Right ventricle myocardium superior (tissue), 1 donor: ENCODE measurements at regions not wholly inside any gene's neighbourhood (a gene's known extent, or its start where the extent isn't known, plus 50 kb on each side); places are given as distances from the start of the nearest gene placed in this dataset.
"Not testable (repeated sequence)": the region's sequence is repeated elsewhere in the genome, so short reads cannot be mapped to it uniquely, and the experiment has no call there.

Experiments used
- ATAC-seq: fragments of 200-7000 bp; cut with Tn5 transposase; one replicate; pipeline ENCODE4 v1.9.1; 2020; ENCODE audit warnings: mild to moderate bottlenecking; ENCODE audit not compliant: poor library complexity
- DNase-seq: peaks from one replicate; pipeline ENCODE4 v3.0.0-alpha.2; 2020
- intact Hi-C: fragments of 100-400 bp; cut with DNase I; formaldehyde crosslinking; loops from one replicate; pipeline ENCODE4 v1.11.2; 2022
- donor health status: DM: no; HTN: yes; CAD: no; lungs with severe emphysema.

DNA sequence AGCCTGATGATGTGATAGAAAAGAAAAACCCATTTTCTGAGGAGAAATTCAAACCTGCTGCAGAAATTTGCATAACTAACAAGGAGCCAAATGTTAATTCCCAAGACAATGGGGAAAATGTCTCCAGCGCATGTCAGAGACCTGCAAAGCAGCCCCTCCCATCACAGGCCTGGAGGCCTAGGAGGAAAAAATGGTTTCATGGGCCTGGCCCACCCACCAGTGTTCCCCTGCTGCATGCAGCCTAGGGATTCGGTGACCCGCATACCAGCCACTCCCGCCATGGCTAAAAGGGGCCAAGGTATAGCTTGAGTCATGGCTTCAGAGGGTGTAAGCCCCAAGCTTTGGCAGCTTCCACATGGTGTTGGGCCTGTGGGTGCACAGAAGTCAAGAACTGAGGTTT lies 147.7 kb upstream of the SLC24A3 start:
- intact Hi-C loops, DNase-seq, ATAC-seq: not testable (repeated sequence)

GRCh38 chr20:19067986-19068385 lies 144.5 kb upstream of the SLC24A3 start:
- no peak for ATAC-seq
- no peak for DNase-seq
- intact Hi-C loops, result no loop called here

- intact Hi-C loops, result no loop called here
- ATAC-seq, result no peak
Observed at GRCh38 chr20:19070026-19070425, 142.4 kb upstream of the SLC24A3 start.

DNA sequence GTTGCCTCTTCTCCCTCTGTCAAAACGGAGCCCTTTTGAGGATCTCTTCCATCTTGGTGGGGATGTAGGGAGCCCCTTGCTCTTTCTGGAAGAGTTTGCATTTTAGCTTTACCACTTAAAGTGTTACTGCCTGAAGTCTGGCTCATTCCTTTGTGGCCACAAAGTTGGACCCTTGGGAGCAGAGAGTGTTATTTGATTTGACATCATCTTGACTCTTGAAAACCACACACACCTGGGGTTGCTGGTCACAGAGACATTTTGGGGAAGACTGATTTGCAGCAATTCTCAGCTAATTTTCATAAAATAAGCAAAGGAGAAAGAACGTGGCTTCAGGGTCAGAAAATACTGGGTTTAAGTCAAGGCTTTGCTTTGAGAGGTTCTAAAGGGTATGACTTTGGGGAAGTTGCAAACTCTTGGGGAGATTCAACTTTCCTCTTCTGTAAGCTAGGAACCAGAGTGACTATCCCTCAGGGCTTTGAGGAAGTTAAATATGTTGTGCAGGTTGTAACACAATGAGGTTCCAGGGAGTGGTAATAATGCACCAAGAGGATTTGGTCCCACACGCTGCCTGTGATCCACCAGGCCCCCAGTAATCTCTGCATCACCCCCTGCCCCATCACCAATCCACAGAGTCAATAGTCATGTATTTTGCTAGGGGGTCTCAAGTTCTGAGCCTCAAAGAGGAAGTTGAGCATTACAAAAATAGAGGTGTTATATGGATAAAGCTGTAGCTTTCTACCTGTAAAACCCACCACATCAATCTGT lies 141.6 kb upstream of the SLC24A3 start:
- DNase-seq (no peak), ATAC-seq (no peak)
- intact Hi-C loops, result no loop called here

More at GRCh38 chr20:19070026-19070425, 142.4 kb upstream of the SLC24A3 start:
- DNase-seq, result no peak

GRCh38 chr20:19071446-19071725 lies 141.1 kb upstream of the SLC24A3 start:
- DNase-seq (no peak), ATAC-seq (no peak)
- intact Hi-C loops, result no loop called here

DNA sequence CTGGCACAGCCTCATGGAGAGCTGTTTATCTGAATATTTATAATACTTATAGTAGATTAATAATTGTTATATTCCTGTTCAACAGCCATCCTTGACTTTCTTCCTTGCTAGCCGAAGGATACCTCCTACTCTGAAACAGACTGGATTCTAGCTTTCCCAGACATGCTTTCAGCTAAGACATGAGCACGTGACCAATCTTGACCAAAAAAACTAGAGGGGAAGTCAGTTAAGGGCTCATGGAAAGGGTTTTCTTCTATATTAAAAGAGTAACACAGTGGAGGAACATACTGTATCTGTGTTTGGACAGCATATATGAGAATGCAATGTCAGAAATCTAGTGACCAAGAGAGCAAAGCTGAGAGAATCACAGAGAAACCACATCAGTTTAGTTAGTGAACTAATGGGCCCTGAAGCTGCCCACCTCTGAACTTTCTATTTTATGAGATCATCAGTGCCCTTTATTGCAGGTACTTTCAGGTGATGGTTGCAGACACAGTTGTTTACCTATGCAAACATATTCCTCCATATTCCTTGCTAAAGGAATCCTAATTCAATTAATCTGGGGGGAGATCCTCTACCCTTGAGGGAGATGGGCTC lies 140.4 kb upstream of the SLC24A3 start:
- DNase-seq, result no peak
- ATAC-seq, result no peak
- intact Hi-C loops, result no loop called here

- ATAC-seq, result no peak
- intact Hi-C loops, result no loop called here
- no peak for DNase-seq
Observed at GRCh38 chr20:19072988-19073387, 139.5 kb upstream of the SLC24A3 start.

GRCh38 chr20:19073584-19074218 lies 138.7 kb upstream of the SLC24A3 start:
- DNase-seq, result no peak
- intact Hi-C loops, result no loop called here
- ATAC-seq, result no peak

GRCh38 chr20:19074356-19074755 lies 138.1 kb upstream of the SLC24A3 start:
- ATAC-seq (no peak), DNase-seq (no peak)
- intact Hi-C loops, result no loop called here

DNA sequence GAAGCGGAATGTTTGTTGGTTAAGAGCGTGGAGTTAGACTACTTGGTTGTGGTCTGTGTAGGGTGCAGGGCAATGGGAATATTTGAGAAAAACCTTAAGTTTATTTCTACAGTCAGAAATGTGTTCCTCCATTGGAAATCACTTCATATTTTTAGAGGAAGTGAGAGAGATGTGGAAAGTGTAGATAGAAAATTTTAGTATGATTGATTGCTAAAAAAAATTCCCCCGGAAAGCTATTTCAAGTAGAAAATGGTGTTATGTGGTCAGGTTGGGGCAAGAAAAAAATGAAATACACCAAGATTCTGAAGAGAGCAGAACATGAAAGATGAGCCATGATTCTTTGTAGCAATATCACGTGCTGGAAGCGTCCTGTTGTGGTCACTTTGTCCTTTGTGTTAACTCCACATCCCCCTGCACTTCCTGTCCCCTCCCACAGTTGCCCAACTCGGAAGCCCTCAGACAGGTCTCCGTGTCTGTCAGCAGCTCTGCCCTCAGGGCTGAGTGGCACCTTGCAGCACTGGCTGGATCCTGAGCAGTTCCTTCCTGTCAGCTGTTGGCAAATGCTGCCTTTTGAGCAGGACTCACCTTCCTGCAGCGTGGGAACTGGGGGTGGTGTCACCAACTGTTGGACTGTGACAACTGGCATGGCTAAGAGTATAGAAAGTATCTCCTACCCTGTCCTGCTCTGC lies 137.5 kb upstream of the SLC24A3 start:
- DNase-seq (no peak), ATAC-seq (no peak)
- intact Hi-C loops, result no loop called here

GRCh38 chr20:19077370-19078220 lies 134.8 kb upstream of the SLC24A3 start:
- ATAC-seq, result no peak
- intact Hi-C loops, result no loop called here
- no peak for DNase-seq

DNA sequence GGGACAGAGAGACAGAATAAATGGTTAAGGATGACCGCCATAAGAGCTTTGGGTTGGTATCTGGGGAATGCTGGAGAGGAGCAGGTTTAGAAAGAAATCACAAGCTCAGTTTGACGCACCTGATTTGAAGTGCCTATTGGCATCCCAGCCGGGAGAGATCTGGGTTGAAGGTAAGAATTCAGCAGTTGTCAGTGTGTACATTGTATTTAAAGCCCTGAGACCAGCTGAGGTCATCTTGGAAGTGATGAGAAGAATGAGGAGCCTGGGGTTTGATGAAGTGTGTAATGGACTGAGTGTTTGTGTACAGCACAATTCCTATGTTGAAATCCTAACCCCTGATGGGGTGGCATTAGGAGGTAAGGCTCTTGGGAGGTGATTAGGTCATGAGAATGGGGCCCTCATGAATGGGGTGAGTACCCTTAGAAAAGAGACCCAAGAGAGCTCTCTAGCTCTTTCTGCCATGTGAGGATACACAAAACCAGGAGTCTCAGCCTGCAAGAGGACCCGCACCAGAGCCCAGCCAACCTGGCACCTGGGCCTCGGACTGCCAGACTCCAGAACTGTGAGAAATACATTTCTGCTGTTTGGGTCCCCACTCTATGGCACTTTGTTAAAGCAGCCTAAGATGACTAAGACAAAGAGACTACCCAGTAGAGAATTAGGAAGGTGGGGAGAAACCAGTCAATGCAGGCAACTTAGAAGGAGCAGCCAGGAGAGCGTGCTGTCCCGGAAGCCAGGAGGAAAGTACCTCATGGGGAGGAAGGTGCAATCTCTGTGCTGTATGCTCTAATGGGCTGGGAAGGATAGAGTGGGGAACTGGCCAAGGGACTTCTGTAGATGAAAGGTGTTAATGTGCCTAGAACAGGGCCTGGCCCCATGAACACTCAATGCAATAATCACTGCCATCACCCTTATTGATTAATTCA lies 133.7 kb upstream of the SLC24A3 start:
- intact Hi-C loops, result no loop called here
- ATAC-seq, result no peak
- no peak for DNase-seq

- ATAC-seq (no peak), DNase-seq (no peak)
- intact Hi-C loops, result no loop called here
Observed at GRCh38 chr20:19079536-19080299, 132.7 kb upstream of the SLC24A3 start.

DNA sequence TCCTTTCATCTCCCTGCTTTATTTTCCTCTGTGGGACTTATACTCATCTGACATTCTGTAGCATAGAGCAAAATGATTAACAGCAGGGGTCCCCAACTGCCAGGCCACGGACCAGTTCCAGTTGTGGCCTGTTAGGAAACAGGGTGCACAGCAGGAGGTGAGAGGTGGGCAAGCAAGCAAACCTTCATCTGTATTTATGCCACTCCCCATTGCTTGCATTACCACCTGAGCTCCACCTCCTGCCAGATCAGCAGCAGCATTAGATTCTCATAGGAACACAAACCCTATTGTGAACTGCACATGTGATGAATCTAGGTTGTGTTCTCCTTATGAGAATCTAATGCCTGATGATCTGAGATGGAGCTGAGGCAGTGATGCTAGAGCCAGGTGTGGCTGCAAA lies 130.5 kb upstream of the SLC24A3 start:
- intact Hi-C loops, result no loop called here
- no peak for ATAC-seq
- no peak for DNase-seq

- DNase-seq (no peak), ATAC-seq (no peak)
- intact Hi-C loops, result no loop called here
Observed at GRCh38 chr20:19083136-19083621, 129.3 kb upstream of the SLC24A3 start.

GRCh38 chr20:19090332-19090731 lies 122.1 kb upstream of the SLC24A3 start:
- ATAC-seq (no peak), DNase-seq (no peak)
- intact Hi-C loops, result no loop called here

DNA sequence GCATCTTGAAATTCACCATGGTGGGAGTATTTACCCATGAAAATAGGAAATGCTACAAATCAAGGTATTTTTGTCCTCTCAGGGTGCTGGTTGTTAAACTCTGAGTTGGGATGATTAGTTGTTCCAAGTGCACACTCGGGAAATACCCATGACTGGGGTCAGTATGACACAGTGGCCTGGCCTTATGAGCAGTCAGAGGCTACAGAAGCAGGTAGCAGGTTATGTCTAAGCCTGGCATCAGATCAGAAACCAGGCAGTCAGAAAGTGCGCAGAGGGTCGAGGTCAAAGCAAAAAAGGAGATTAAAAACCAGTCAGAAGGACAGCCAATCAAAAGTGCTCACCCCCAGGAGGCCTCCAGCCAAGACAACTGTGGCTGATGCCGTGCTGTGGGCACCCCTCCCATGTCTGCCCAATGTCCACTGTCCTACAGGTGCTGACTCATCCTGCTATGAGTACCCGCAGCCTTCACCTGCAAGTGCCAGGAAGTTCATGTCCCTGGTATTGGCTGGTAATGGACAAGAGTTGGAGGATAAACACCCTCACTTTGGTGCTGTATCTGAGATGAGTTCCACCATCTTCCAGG lies 117.4 kb upstream of the SLC24A3 start:
- intact Hi-C loops, result no loop called here
- ATAC-seq (no peak), DNase-seq (no peak)
